Mesothelial cell of epicardium (in vitro differentiated cells): ENCODE measurements at regions not wholly inside any gene's neighbourhood (a gene's known extent, or its start where the extent isn't known, plus 50 kb on each side); places are given as distances from the start of the nearest gene placed in this dataset.

Experiments used
- DNase-seq, 2 experiments: peaks; one replicate each; pipeline ENCODE4 v3.0.0; 2021; ENCODE audit warnings: low spot score in 2 of 2; ENCODE audit not compliant: unreplicated experiment in 2 of 2
- H3K27ac Mint-ChIP-seq: 2 replicates; pipeline ENCODE4 v1.8.0; 2021; ENCODE audit warnings: mixed read lengths
- H3K27me3 Mint-ChIP-seq: 2 replicates; pipeline ENCODE4 v1.8.0; 2021; ENCODE audit warnings: low read depth, mixed read lengths
- H3K36me3 Mint-ChIP-seq: 2 replicates; pipeline ENCODE4 v1.8.0; 2021; ENCODE audit warnings: mixed read lengths
- H3K4me1 Mint-ChIP-seq: 2 replicates; pipeline ENCODE4 v1.8.0; 2021; ENCODE audit warnings: mixed read lengths
- H3K4me3 Mint-ChIP-seq: 2 replicates; pipeline ENCODE4 v1.8.0; 2021; ENCODE audit warnings: mild to moderate bottlenecking, moderate library complexity, mixed read lengths
- H3K9me3 Mint-ChIP-seq: 2 replicates; pipeline ENCODE4 v1.8.0; 2021; ENCODE audit warnings: mixed read lengths
- CTCF ChIP-seq: fragments of 200-600 bp; sonication (generic); IDR thresholded peaks from one replicate; pipeline ENCODE4 v1.5.0; 2021; ENCODE audit warnings: antibody characterized with exemption; ENCODE audit not compliant: unreplicated experiment

GRCh38 chr2:183375821-183376220 lies 251.6 kb downstream of the NUP35 start:
- Mint-ChIP-seq H3K4me1 (peaks cover 1% of the 10 kb centered on the region), H3K36me3 (no peaks in the 10 kb centered on the region), H3K9me3 (peaks cover 4% of the 10 kb centered on the region), H3K27ac (no peak overlapping the region), H3K27me3 (no peaks in the 10 kb centered on the region), H3K4me3 (no peak overlapping the region)
- no peak for DNase-seq
- no peak for TF ChIP-seq CTCF

- DNase-seq, result no peak
- no peak for TF ChIP-seq CTCF
- Mint-ChIP-seq H3K9me3 (peaks cover 24% of the 10 kb centered on the region), H3K27me3 (no peaks in the 10 kb centered on the region), H3K4me3 (no peak overlapping the region), H3K4me1 (no peaks in the 10 kb centered on the region), H3K36me3 (peaks cover 2% of the 10 kb centered on the region), H3K27ac (no peak overlapping the region)
Measured at GRCh38 chr2:183383854-183384253, 259.6 kb downstream of the NUP35 start.

- DNase-seq, result no peak
- Mint-ChIP-seq H3K4me1 (no peaks in the 10 kb centered on the region), H3K27ac (no peak overlapping the region), H3K4me3 (no peak overlapping the region), H3K27me3 (no peaks in the 10 kb centered on the region), H3K36me3 (peaks cover 2% of the 10 kb centered on the region), H3K9me3 (peaks cover 43% of the 10 kb centered on the region)
- no peak for TF ChIP-seq CTCF
Measured at GRCh38 chr2:183389546-183390080, 265.4 kb downstream of the NUP35 start.

- H3K27ac Mint-ChIP-seq, result no peak overlapping the region
- no peaks in the 10 kb centered on the region for H3K4me1 Mint-ChIP-seq
- H3K4me3 Mint-ChIP-seq, result no peak overlapping the region
- no peak for TF ChIP-seq CTCF
- H3K9me3 Mint-ChIP-seq, result peaks cover 48% of the 10 kb centered on the region
- no peaks in the 10 kb centered on the region for H3K27me3 Mint-ChIP-seq
- DNase-seq, result no peak
- peaks cover 2% of the 10 kb centered on the region for H3K36me3 Mint-ChIP-seq
Measured at GRCh38 chr2:183390109-183390508, 265.9 kb downstream of the NUP35 start.

GRCh38 chr2:183404392-183404791 lies 280.1 kb downstream of the NUP35 start:
- H3K36me3 Mint-ChIP-seq, result peaks cover 3% of the 10 kb centered on the region

More at GRCh38 chr2:183404392-183404791, 280.1 kb downstream of the NUP35 start:
- H3K4me3 Mint-ChIP-seq, result no peak overlapping the region
- no peak for DNase-seq
- H3K27me3 Mint-ChIP-seq, result no peaks in the 10 kb centered on the region
- no peak overlapping the region for H3K27ac Mint-ChIP-seq
- H3K4me1 Mint-ChIP-seq, result no peaks in the 10 kb centered on the region
- peaks cover 11% of the 10 kb centered on the region for H3K9me3 Mint-ChIP-seq
- no peak for TF ChIP-seq CTCF
